ENCODE measurements at regions not wholly inside any gene's neighbourhood (a gene's known extent, or its start where the extent isn't known, plus 50 kb on each side); places are given as distances from the start of the nearest gene placed in this dataset.
"Not testable (repeated sequence)": the region's sequence is repeated elsewhere in the genome, so short reads cannot be mapped to it uniquely, and the experiment has no call there.

GRCh38 chr21:9943639-9944038 is 577.7 kb upstream of the TPTE start:
- DNase-seq (ENCODE audit: low read depth): not testable (repeated sequence)

- DNase-seq (ENCODE audit: low read depth): not testable (repeated sequence)
Measured at GRCh38 chr21:9946057-9946456, 575.3 kb upstream of the TPTE start.

GRCh38 chr21:9949510-9950289 is 571.7 kb upstream of the TPTE start:
- not testable (repeated sequence) for DNase-seq (ENCODE audit: low read depth)

GRCh38 chr21:9950363-9950762 is 571.0 kb upstream of the TPTE start:
- not testable (repeated sequence) for DNase-seq (ENCODE audit: low read depth)

- DNase-seq (ENCODE audit: low read depth): not testable (repeated sequence)
Measured at GRCh38 chr21:9958791-9959190, 562.6 kb upstream of the TPTE start.

GRCh38 chr21:9959220-9959964 is 562.0 kb upstream of the TPTE start:
- DNase-seq (ENCODE audit: low read depth): not testable (repeated sequence)

DNA sequence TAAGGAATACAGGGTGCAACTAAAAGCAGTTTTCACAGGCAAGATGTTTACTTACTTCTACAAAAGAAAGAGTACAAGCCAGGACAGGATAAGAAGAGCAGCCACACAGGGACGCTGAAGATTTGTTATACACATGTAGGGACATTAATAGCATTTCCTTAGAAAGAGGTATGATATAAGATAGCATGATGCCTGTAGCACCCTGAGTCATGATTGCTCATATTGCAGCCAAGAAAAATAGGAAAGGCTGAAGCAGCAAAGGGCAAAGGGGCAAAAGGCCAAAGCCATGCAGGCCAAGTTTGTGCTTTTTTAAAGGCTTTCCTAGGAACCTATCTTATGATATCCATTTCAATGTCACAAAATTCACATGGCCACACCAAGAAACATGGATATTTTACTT is 552.0 kb upstream of the TPTE start:
- not testable (repeated sequence) for DNase-seq (ENCODE audit: low read depth)

GRCh38 chr21:9972018-9972417 is 549.4 kb upstream of the TPTE start:
- DNase-seq (ENCODE audit: low read depth): not testable (repeated sequence)

DNA sequence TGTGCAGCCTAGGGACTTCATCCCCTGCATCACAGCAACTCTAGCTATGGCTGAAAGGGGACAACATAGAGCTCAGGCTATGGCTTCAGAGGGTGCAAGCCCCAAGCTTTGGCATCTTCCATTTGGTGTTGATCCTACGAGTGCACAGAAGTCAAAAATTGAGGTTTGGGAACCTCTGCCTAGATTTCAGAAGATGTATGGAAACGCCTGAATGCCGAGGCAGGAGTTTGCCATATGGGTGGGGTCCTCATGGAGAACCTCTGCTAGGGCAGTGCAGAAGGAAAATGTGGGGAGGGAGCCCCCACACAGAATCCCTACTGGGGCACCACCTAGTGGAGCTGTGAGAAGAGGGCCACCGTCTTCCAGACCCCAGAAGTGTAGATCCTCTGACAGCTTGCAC is 543.0 kb upstream of the TPTE start:
- DNase-seq (ENCODE audit: low read depth): not testable (repeated sequence)

GRCh38 chr21:9997507-9997906 is 523.9 kb upstream of the TPTE start:
- not testable (repeated sequence) for DNase-seq (ENCODE audit: low read depth)

DNA sequence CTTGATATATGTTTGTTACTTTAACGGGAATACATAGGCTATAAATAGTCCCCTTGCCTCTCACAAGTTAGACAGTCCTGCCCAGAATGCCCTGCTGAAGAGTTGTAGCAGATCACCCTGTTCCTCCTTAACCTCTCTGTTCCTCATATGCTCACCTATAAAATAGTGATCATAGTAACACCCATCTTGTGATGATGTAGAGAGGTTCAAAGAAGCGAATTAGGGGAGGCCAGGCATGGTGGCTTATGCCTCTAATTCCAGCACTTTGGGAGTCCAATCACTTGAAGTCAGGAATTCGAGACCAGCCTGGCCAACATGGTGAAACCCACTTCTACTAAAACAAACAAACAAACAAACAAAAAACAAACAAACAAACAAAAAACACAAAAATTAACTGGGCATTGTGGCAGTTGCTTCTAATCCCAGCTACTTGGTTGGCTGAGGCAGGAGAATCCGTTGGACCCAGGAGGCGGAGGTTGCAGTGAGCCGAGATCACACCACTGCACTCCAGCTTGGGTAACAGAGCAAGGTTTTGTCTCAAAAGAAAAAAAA is 518.5 kb upstream of the TPTE start:
- DNase-seq (ENCODE audit: low read depth): not testable (repeated sequence)

DNA sequence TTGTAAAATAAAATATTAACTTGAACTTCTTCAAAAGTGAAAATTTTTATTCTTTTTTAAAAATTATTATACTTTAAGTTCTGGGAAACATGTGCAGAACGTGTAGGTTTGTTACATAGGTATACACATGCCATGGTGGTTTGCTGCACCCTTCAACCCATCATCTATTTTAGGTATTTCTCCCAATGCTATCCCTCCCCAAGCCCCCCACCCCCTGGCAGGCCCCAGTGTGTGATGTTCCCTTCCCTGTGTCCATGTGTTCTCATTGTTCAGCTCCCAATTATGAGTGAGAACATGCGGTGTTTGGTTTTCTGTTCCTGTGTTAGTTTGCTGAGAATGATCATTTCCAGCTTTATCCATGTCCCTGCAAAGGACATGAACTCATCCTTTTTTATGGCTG is 515.6 kb upstream of the TPTE start:
- DNase-seq (ENCODE audit: low read depth): not testable (repeated sequence)

DNA sequence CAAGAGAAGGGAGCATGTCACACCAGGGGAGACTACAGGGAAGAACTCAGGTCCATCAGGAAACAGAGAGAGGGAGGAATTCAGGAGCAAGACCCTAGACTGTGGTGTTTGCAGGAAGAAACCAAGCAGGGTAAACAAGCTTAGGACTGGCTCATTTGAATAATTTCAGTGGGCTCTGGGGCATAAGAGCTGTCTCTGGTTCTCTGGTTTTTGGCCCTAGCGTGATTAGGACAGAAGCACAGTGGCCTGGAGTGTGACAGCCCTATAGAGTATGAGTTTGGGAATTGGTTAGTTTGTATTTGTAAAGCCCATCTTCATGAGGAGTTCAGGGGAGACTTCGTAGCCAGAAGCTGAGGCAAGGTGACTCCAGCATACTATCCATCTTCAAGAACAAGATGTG is 504.4 kb upstream of the TPTE start:
- DNase-seq (ENCODE audit: low read depth): not testable (repeated sequence)

DNA sequence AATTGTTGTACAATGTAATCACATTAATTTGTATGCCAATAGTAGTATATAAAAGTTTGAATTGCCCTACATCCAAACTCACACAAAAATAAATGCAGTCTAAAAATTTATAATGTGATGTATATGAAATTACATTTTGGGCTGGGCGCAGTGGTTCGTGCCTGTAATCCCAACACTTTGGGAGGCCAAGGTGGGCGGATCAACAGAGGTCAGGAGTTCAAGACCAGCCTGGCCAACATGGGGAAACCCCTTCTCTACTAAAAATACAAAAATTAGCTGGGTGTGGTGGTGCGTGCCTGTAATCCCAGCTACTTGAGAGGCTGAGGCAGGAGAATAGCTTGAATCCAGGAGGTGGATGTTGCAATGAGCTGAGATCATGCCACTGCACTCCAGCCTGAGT is 503.6 kb upstream of the TPTE start:
- not testable (repeated sequence) for DNase-seq (ENCODE audit: low read depth)

GRCh38 chr21:10021462-10021861 is 499.9 kb upstream of the TPTE start:
- DNase-seq (ENCODE audit: low read depth): not testable (repeated sequence)

DNA sequence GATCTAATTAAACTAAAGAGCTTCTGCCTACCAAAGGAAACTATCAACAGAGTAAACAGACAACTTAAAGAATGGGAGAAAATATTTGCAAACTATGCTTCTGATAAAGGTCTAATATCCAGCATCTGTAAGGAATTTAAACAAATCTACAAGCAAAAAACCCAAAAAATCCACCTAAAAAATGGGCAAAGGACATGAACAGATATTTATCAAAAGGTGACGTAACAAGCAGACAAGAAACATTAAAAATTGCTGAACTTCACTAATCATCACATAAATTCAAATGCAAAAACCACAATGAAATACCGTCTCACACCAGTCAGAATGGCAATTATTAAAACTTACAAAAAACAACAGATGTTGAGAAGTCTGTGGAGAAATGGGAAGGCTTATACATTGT is 498.6 kb upstream of the TPTE start:
- not testable (repeated sequence) for DNase-seq (ENCODE audit: low read depth)
